ENCODE measurements at regions not wholly inside any gene's neighbourhood (a gene's known extent, or its start where the extent isn't known, plus 50 kb on each side); places are given as distances from the start of the nearest gene placed in this dataset.
"Not testable (repeated sequence)": the region's sequence is repeated elsewhere in the genome, so short reads cannot be mapped to it uniquely, and the experiment has no call there.

GRCh38 chr2:137879121-137879520 lies 85.2 kb upstream of the HNMT start:
- intact Hi-C loops (cut with micrococcal nuclease) = no loop called here

GRCh38 chr2:137881711-137882110 lies 82.6 kb upstream of the HNMT start:
- intact Hi-C loops (cut with micrococcal nuclease) = no loop called here

- intact Hi-C loops (cut with micrococcal nuclease) = no loop called here
These were observed 78.0 kb upstream of the HNMT start for GRCh38 chr2:137886083-137886831.

- intact Hi-C loops (cut with micrococcal nuclease) = no loop called here
These were observed 75.4 kb upstream of the HNMT start for GRCh38 chr2:137888845-137889244.

GRCh38 chr2:137892739-137893138 lies 71.5 kb upstream of the HNMT start:
- intact Hi-C loops (cut with micrococcal nuclease) = no loop called here

- intact Hi-C loops (cut with micrococcal nuclease) = no loop called here
These were observed 71.1 kb upstream of the HNMT start for GRCh38 chr2:137893145-137893544.

- intact Hi-C loops (cut with micrococcal nuclease) = no loop called here
These were observed 67.8 kb upstream of the HNMT start for GRCh38 chr2:137896467-137896866.

GRCh38 chr2:137897082-137897481 lies 67.2 kb upstream of the HNMT start:
- intact Hi-C loops (cut with micrococcal nuclease) = no loop called here

- intact Hi-C loops (cut with micrococcal nuclease) = no loop called here
These were observed 63.7 kb upstream of the HNMT start for GRCh38 chr2:137900421-137901141.

GRCh38 chr2:137910641-137911040 lies 53.6 kb upstream of the HNMT start:
- intact Hi-C loops (cut with micrococcal nuclease) = loop anchor here (1.0 kb wide), 1 partner anchor 917 kb away; no protein-coding TSS in a partner anchor

GRCh38 chr2:137912371-137912770 lies 51.9 kb upstream of the HNMT start:
- intact Hi-C loops (cut with micrococcal nuclease) = no loop called here

GRCh38 chr2:137913169-137913568 lies 51.1 kb upstream of the HNMT start:
- intact Hi-C loops (cut with micrococcal nuclease) = no loop called here

- intact Hi-C loops (cut with micrococcal nuclease) = not testable (repeated sequence)
These were observed 50.6 kb upstream of the HNMT start for GRCh38 chr2:137913648-137914047.
